GM21576 (cell line): ENCODE measurements at regions not wholly inside any gene's neighbourhood (a gene's known extent, or its start where the extent isn't known, plus 50 kb on each side); places are given as distances from the start of the nearest gene placed in this dataset.
A peak's percentile ranks its signal among the peaks of the same experiment; 100 is the strongest.

Experiments used
- ATAC-seq: cut with Tn5 transposase; IDR thresholded peaks from one replicate; pipeline ENCODE4 v1.9.1; 2021; ENCODE audit warnings: mild to moderate bottlenecking, moderate library complexity; ENCODE audit not compliant: unreplicated experiment

DNA sequence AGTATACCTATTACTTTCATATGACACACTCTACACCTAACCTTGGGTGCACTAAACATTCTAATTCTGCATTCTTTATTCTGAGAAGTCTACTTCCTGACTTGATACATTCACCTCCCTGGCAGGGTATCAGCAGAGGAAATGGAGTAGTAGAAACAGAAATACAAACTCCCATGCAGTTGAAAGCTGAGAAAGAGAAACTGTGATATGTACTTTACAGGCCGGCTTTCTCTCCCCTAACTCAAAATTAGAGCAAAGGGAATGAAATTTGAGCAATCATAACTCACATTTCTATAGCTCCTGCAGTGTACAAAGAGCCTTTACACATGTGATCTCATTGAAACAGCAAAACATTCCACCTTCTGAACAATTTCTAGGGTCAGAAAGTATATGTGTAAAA is 135.5 kb upstream of the COL8A1 start:
- ATAC-seq: no peak

- ATAC-seq: no peak
Measured at GRCh38 chr3:99500485-99500884, 137.9 kb upstream of the COL8A1 start.

GRCh38 chr3:99499235-99500158 is 138.9 kb upstream of the COL8A1 start:
- peak; percentile 62 for ATAC-seq

GRCh38 chr3:99498550-99499234 is 139.7 kb upstream of the COL8A1 start:
- ATAC-seq: peak; percentile 4

DNA sequence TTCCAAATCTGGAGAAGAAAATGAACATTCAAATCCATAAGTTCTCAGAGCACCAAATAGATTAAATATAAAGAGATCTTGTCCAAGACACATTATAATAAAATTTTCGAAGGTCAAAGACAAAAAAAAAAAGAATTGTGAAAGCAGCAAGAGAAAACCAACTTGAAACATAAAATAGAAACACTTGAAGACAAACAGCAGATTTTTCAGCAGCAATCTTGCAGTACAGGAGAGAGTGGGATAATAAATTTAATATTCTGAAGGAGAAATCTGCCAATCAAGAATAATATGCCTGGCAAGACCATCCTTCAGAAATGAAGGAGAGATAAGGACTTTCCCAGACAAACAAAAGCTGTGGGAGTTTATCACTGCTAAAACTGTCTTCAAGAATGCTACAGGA is 150.5 kb upstream of the COL8A1 start:
- no peak for ATAC-seq

DNA sequence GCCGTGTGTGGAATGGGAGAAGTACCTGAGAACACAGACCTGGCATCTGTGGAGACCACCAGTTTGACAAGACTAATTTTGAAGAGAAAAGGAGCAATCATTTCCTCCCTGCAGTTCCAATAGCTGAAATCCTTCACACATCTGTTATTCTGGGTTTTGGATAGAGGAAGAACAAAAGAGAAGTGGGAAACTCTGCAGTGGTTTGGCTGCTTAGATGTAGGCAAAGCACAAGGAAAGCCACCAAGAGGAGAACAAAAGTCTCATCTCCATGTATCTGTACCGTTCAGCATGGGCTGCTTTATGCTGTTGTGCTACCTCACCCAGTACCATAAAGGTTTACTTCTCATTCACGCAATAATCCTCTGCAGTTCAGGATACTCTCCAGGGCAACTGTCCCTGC is 153.1 kb upstream of the COL8A1 start:
- ATAC-seq: no peak

DNA sequence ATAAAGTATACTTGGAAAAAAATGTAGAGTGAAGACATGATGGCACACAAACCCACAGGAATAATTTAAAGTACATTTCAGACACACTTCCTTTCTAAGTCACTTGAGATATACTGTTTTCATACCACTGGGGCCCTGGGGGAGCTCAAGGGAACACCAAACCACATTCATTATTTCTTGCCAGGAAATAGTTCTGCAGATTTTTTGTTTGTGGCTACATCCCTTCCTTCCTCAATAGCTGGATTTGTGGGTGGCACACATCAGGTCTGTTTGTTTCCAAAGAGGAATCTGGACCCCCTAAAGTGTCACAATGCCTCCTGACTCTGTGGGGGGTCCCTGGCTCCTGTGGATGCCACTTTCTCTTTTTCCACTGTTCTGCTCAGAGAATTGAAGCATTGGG is 153.5 kb upstream of the COL8A1 start:
- no peak for ATAC-seq

DNA sequence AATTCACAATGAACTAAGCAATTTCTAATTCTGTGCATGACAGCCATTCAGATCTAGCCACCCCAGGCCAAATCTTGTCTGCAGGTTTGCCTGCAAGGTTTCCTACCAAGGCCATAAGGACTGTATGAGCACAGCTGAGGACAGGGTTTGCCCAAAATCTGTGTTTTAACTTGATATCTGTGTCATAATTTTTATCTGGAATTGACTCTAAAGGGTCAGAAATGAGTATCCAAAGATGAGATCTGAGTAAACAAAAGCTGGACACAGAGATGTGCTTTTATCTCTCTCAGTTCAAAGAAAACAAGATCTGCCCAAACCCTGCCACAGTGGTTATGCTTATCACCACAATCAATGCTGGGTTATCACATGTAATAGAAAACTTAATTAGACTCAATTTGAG is 154.6 kb upstream of the COL8A1 start:
- no peak for ATAC-seq

DNA sequence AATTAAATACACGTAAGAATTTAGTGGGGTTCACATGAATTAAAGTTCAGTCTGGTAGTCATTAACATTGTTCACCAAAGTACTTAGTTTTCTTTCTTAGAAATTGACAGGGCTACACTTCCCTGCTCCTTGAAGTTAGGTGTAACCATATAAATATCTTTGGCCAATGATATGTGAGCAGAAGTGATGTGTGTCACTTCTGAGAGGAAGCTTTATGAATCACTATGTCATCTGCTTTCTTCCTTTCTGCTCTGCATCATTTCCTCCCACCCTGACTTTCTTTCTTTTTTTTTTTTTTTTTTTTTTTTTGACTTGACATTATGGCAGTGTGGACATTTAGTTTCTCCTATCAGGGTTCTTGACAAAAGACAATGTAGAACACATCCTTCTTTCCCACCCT is 156.2 kb upstream of the COL8A1 start:
- no peak for ATAC-seq

DNA sequence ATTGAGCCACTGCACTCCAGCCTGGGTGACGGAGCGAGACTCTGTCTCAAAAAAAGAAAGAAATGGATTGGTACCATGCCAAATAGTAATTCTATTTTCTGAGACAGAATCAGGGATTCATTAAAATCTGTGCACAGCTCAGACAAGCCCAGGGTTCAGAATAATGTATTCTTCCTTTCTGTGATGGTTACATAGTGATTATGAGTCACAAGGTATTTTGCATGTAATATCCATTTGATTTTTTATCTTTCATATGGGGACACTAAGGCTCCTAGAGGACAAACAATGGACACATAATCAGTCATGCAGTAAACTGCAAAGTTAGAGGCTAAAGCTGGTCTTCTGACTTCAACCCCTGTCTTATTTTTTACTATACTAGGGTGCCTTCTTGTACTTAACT is 156.8 kb upstream of the COL8A1 start:
- ATAC-seq: no peak

GRCh38 chr3:99479768-99480167 is 158.6 kb upstream of the COL8A1 start:
- ATAC-seq: no peak

GRCh38 chr3:99477650-99478049 is 160.7 kb upstream of the COL8A1 start:
- ATAC-seq: no peak

DNA sequence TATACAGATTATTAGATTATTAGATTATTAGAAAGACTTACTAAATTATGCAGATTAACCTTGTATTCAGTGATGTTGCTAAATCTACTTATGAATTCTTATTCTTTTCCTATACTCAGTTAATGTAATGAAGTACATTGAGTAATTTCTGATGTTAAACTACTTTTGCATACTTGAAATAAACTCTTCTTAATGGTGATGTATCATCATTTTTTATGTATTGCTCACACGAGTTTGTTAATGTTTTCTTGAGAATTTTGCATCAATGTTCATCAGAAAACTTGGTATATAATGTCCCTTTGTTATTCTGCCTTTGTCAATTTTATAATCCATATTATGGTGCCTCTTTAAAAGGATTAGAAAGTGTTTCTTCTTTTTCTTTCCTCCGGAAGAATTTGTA is 163.2 kb upstream of the COL8A1 start:
- ATAC-seq: no peak

DNA sequence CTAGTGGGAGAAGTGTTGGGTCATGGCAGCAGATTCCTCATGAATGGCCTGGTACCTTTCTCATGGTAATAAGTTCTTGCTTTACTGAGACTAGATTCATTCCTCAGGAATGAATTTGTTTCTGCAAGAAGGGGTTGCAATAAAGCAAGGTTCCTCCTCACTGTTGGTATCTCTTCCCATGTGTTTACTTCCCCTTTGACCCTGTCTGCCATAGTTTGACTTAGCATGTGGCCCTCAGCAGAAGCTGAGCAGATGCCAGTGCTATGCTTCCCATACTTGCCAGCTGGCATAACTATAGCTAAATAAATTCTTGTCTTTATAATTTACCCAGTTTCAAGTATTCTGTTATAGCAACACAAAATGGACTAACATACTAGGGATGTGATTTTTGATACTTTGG is 163.6 kb upstream of the COL8A1 start:
- no peak for ATAC-seq

GRCh38 chr3:99473321-99473751 is 165.1 kb upstream of the COL8A1 start:
- ATAC-seq: no peak

DNA sequence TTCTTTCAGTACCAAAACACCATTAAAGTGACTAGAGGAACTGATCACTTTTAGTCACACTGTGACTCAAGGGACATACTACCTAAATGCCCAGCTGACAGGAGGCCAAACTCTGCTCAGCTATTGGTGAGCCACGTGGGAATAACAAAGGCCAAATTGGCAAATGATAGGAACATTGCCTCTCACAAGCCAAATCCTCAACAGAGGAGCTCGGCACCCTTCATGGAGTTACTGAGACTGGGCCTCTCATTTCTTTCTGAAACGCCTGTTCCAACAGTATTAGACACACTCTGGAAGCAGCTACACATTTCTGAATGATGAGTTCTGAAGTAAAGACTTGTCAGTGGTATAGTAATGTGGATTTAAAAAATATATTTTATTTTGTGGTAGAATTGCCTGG is 166.0 kb upstream of the COL8A1 start:
- no peak for ATAC-seq

DNA sequence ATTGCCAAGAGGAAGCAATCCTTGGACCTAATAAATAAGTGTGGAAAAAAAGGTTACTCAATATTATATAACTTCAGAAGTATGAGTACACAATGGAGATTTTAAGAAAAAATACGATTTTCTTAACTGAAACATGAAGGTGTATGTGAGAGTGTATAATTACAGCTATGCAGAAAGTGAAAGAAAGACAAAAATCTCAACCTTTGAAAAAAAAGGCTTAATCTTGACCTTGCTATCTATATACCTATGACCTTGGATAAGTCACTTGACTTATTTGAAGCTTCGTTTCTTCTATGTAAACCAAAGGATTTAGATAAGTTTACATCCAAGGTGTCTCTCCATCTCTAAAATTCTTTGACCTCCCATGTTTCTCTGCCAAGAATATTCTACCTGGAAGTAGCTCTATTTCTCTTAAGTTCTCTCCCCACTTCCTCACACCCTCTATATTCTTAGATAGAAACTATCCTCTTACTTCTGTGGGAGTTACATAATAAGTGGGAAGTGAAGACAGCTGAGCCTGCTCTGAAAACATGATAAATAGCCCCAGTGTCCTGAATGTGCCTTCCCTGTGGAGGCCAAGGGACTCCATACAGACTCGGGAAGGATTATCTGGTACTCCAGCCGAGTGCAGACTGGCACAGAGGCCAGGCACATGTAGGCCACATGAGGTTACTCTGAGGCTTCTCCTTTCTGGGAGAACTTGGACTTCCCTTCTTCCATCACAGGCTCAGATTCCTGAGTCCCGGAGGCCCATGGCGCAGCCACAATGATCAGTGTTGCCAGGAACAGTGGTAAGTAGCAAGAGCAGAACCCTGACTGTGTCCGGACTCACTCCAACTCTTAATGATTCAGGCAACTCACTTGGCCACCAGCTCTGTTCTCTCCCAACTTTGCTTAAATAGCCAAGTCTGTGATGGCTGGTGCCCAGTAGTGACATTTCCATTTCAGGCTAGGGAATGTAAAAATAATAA is 166.8 kb upstream of the COL8A1 start:
- no peak for ATAC-seq

DNA sequence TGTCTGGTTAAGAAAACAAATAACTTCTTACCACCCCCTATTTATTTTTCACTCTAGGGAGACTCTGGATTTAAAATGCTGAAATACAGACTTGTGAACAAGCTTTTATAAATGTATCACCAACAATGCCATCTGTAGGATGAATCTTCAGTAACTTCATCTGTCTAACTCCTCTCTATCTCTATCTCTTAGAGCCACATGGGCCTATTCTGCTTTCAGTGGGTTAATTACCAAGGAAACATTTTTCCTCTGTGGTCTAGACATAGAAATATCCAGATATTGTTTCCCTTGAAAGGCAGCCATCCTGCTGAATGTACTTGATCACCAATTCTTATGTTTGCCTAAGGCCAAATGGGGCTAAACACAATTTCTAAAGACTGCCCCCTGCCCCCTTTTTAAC is 167.6 kb upstream of the COL8A1 start:
- no peak for ATAC-seq

DNA sequence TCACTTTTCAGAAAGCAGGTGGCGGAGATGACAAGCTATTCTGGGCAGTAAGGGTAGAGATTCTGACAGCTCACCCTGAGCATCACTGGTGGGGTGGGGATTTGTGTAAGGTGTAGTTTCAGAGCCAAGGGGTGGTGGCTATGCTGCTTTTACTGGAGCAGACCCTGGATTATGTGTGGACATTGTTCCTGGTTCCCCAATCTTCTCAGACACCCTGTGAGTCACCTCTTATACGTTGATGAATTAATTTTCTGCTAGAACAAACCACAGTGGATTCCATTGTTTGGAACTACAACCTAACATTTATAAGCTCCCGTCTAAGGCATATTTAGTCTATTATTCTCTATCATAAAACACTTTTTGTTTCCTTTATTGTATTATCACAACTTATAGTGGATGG is 169.5 kb upstream of the COL8A1 start:
- no peak for ATAC-seq

GRCh38 chr3:99467420-99467819 is 171.0 kb upstream of the COL8A1 start:
- no peak for ATAC-seq

GRCh38 chr3:99466331-99466730 is 172.1 kb upstream of the COL8A1 start:
- no peak for ATAC-seq
